T-helper 2 cell treated with Interferon-gamma antibody and Interleukin-4, amounts not matched to agents 5 μg/mL and 100 μg/mL, for 36 hours (primary cell): ENCODE measurements at regions not wholly inside any gene's neighbourhood (a gene's known extent, or its start where the extent isn't known, plus 50 kb on each side); places are given as distances from the start of the nearest gene placed in this dataset.

Experiments used
- DNase-seq: peaks from one replicate; pipeline ENCODE4 v3.0.0; 2021; ENCODE audit warnings: low spot score
- H3K27ac Mint-ChIP-seq: one replicate; pipeline ENCODE4 v1.8.0; 2021; ENCODE audit warnings: mild to moderate bottlenecking, mixed read lengths
- H3K27me3 Mint-ChIP-seq: one replicate; pipeline ENCODE4 v1.8.0; 2021; ENCODE audit warnings: low read depth, mixed read lengths
- H3K36me3 Mint-ChIP-seq: one replicate; pipeline ENCODE4 v1.8.0; 2021; ENCODE audit warnings: low read depth, mixed read lengths
- H3K4me1 Mint-ChIP-seq: one replicate; pipeline ENCODE4 v1.8.0; 2021; ENCODE audit warnings: low read depth, mixed read lengths
- H3K4me3 Mint-ChIP-seq: one replicate; pipeline ENCODE4 v1.8.0; 2022; ENCODE audit warnings: mild to moderate bottlenecking, moderate library complexity, mixed read lengths
- H3K9me3 Mint-ChIP-seq: one replicate; pipeline ENCODE4 v1.8.0; 2021; ENCODE audit warnings: mixed read lengths

- DNase-seq: no peak
- Mint-ChIP-seq H3K36me3 (no peaks in the 10 kb centered on the region), H3K27me3 (peaks cover 15% of the 10 kb centered on the region), H3K27ac (no peak overlapping the region), H3K4me3 (no peak overlapping the region), H3K4me1 (no peaks in the 10 kb centered on the region), H3K9me3 (no peaks in the 10 kb centered on the region)
Observed at GRCh38 chr3:194738254-194739093, 52.8 kb downstream of the FAM43A start.

GRCh38 chr3:194739498-194740284 is 54.0 kb downstream of the FAM43A start:
- no peaks in the 10 kb centered on the region for H3K4me1 Mint-ChIP-seq
- peaks cover 15% of the 10 kb centered on the region for H3K27me3 Mint-ChIP-seq
- H3K9me3 Mint-ChIP-seq: no peaks in the 10 kb centered on the region
- H3K4me3 Mint-ChIP-seq: no peak overlapping the region
- DNase-seq: no peak
- H3K36me3 Mint-ChIP-seq: no peaks in the 10 kb centered on the region
- H3K27ac Mint-ChIP-seq: no peak overlapping the region

GRCh38 chr3:194740859-194741491 is 55.3 kb downstream of the FAM43A start:
- H3K4me3 Mint-ChIP-seq: no peak overlapping the region
- DNase-seq: no peak
- peaks cover 12% of the 10 kb centered on the region for H3K27me3 Mint-ChIP-seq
- no peaks in the 10 kb centered on the region for H3K9me3 Mint-ChIP-seq
- no peak overlapping the region for H3K27ac Mint-ChIP-seq
- no peaks in the 10 kb centered on the region for H3K4me1 Mint-ChIP-seq
- no peaks in the 10 kb centered on the region for H3K36me3 Mint-ChIP-seq

GRCh38 chr3:194741916-194742315 is 56.2 kb downstream of the FAM43A start:
- peaks cover 12% of the 10 kb centered on the region for H3K27me3 Mint-ChIP-seq
- H3K4me1 Mint-ChIP-seq: no peaks in the 10 kb centered on the region
- H3K9me3 Mint-ChIP-seq: no peaks in the 10 kb centered on the region
- H3K36me3 Mint-ChIP-seq: no peaks in the 10 kb centered on the region
- H3K4me3 Mint-ChIP-seq: no peak overlapping the region
- H3K27ac Mint-ChIP-seq: no peak overlapping the region
- DNase-seq: no peak

GRCh38 chr3:194744826-194745225 is 59.1 kb downstream of the FAM43A start:
- no peaks in the 10 kb centered on the region for H3K4me1 Mint-ChIP-seq

GRCh38 chr3:194745422-194746184 is 59.9 kb downstream of the FAM43A start:
- no peak for DNase-seq
- Mint-ChIP-seq H3K36me3 (no peaks in the 10 kb centered on the region), H3K9me3 (no peaks in the 10 kb centered on the region), H3K4me1 (no peaks in the 10 kb centered on the region), H3K27me3 (peaks cover 11% of the 10 kb centered on the region), H3K27ac (no peak overlapping the region), H3K4me3 (no peak overlapping the region)

More at GRCh38 chr3:194744826-194745225, 59.1 kb downstream of the FAM43A start:
- H3K27ac Mint-ChIP-seq: no peak overlapping the region
- no peak for DNase-seq
- H3K4me3 Mint-ChIP-seq: no peak overlapping the region
- H3K36me3 Mint-ChIP-seq: no peaks in the 10 kb centered on the region
- no peaks in the 10 kb centered on the region for H3K9me3 Mint-ChIP-seq
- peaks cover 9% of the 10 kb centered on the region for H3K27me3 Mint-ChIP-seq

- Mint-ChIP-seq H3K36me3 (no peaks in the 10 kb centered on the region), H3K4me1 (no peaks in the 10 kb centered on the region), H3K27ac (no peak overlapping the region), H3K4me3 (no peak overlapping the region), H3K9me3 (no peaks in the 10 kb centered on the region), H3K27me3 (peaks cover 9% of the 10 kb centered on the region)
- DNase-seq: no peak
Observed at GRCh38 chr3:194748225-194748624, 62.5 kb downstream of the FAM43A start.

- Mint-ChIP-seq H3K4me1 (no peaks in the 10 kb centered on the region), H3K27me3 (peaks cover 5% of the 10 kb centered on the region)
Observed at GRCh38 chr3:194749631-194750490, 64.2 kb downstream of the FAM43A start.

GRCh38 chr3:194750491-194750828 is 64.8 kb downstream of the FAM43A start:
- Mint-ChIP-seq H3K4me1 (no peaks in the 10 kb centered on the region), H3K4me3 (no peak overlapping the region)
- no peak for DNase-seq

More at GRCh38 chr3:194749631-194750490, 64.2 kb downstream of the FAM43A start:
- H3K27ac Mint-ChIP-seq: no peak overlapping the region
- H3K4me3 Mint-ChIP-seq: no peak overlapping the region
- H3K9me3 Mint-ChIP-seq: no peaks in the 10 kb centered on the region
- no peaks in the 10 kb centered on the region for H3K36me3 Mint-ChIP-seq
- DNase-seq: no peak

GRCh38 chr3:194755671-194756459 is 70.2 kb downstream of the FAM43A start:
- H3K36me3 Mint-ChIP-seq: no peaks in the 10 kb centered on the region
- no peaks in the 10 kb centered on the region for H3K9me3 Mint-ChIP-seq
- no peak overlapping the region for H3K4me3 Mint-ChIP-seq
- H3K27ac Mint-ChIP-seq: no peak overlapping the region
- peaks cover 2% of the 10 kb centered on the region for H3K27me3 Mint-ChIP-seq
- no peaks in the 10 kb centered on the region for H3K4me1 Mint-ChIP-seq
- DNase-seq: no peak

More at GRCh38 chr3:194750491-194750828, 64.8 kb downstream of the FAM43A start:
- Mint-ChIP-seq H3K27me3 (peaks cover 3% of the 10 kb centered on the region), H3K9me3 (no peaks in the 10 kb centered on the region), H3K36me3 (no peaks in the 10 kb centered on the region), H3K27ac (no peak overlapping the region)

- peaks cover 2% of the 10 kb centered on the region for H3K27me3 Mint-ChIP-seq
- no peak overlapping the region for H3K4me3 Mint-ChIP-seq
- no peaks in the 10 kb centered on the region for H3K9me3 Mint-ChIP-seq
- H3K27ac Mint-ChIP-seq: no peak overlapping the region
- no peaks in the 10 kb centered on the region for H3K36me3 Mint-ChIP-seq
- no peak for DNase-seq
- no peaks in the 10 kb centered on the region for H3K4me1 Mint-ChIP-seq
Observed at GRCh38 chr3:194756460-194756779, 70.7 kb downstream of the FAM43A start.

GRCh38 chr3:194756791-194757325 is 71.2 kb downstream of the FAM43A start:
- no peak overlapping the region for H3K4me3 Mint-ChIP-seq
- no peaks in the 10 kb centered on the region for H3K4me1 Mint-ChIP-seq
- H3K36me3 Mint-ChIP-seq: no peaks in the 10 kb centered on the region
- H3K27ac Mint-ChIP-seq: no peak overlapping the region
- no peak for DNase-seq
- no peaks in the 10 kb centered on the region for H3K9me3 Mint-ChIP-seq
- peaks cover 2% of the 10 kb centered on the region for H3K27me3 Mint-ChIP-seq
